Prostate gland (tissue), 2 donors: ENCODE measurements at regions not wholly inside any gene's neighbourhood (a gene's known extent, or its start where the extent isn't known, plus 50 kb on each side); places are given as distances from the start of the nearest gene placed in this dataset.
"Not testable (repeated sequence)": the region's sequence is repeated elsewhere in the genome, so short reads cannot be mapped to it uniquely, and the experiment has no call there.

Experiments used
- CTCF ChIP-seq, 4 experiments: fragments of 200-600 bp in 2 of 4; fragments of 450-650 bp in 2 of 4; sonication (generic) in 2 of 4; IDR thresholded peaks; 1 replicate in 3 of 4; 2 replicates in 1 of 4; pipeline ENCODE4 v1.5.1; 2016 to 2019; ENCODE audit warnings: antibody characterized with exemption in 4 of 4, mild to moderate bottlenecking in 2 of 4, moderate library complexity in 2 of 4
- POLR2AphosphoS5 ChIP-seq: sonication (generic); formaldehyde crosslinking; IDR thresholded peaks from one replicate; pipeline ENCODE4 v1.6.1; 2017; ENCODE audit warnings: antibody characterized with exemption

- TF ChIP-seq CTCF (IDR thresholded peaks at IDR 0.05); POLR2AphosphoS5: not testable (repeated sequence)
Measured at GRCh38 chr9:41321277-41321676, 132.2 kb upstream of the ZNG1F start.
